ENCODE measurements at regions not wholly inside any gene's neighbourhood (a gene's known extent, or its start where the extent isn't known, plus 50 kb on each side); places are given as distances from the start of the nearest gene placed in this dataset.

DNA sequence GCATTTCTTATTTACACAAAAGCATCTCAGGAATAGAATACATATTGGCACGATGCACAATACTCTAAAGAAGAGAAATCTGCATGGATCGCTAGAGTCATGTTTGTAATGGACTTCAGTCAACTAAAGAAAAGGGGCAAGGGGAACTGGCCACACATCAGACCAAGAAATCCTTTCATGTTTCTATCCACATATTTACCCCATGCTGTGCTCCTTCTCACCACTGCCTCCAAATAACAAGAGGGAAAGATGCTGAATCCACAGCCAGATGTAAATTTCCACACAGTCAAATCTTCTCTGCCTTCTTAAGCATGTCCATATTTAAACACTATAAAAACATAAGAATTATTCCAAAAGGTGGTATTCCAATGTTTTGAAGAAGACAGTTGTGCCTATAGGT, 67.6 kb downstream of the COX18 start:
- Histone ChIP-seq H3K27me3 (ENCODE audit: insufficient read depth, insufficient read length) (no peaks in the 10 kb centered on the region), H3K9ac (ENCODE audit: insufficient read length, low read depth) (no peak overlapping the region), H3K9me3 (ENCODE audit: insufficient read depth, low read length) (no peaks in the 10 kb centered on the region), H3K36me3 (ENCODE audit: insufficient read depth, insufficient read length, low read length) (no peaks in the 10 kb centered on the region), H3K4me1 (ENCODE audit: insufficient read depth, insufficient read length) (no peaks in the 10 kb centered on the region), H3K4me3 (ENCODE audit: insufficient read length, low read depth) (no peak overlapping the region)
- TF ChIP-seq YY1 (IDR thresholded peaks at IDR 0.05; ENCODE audit: insufficient read depth, insufficient read length): no peak
- TF ChIP-seq ZNF274 (IDR thresholded peaks at IDR 0.05; ENCODE audit: low read depth, low read length): no peak
- no peak for TF ChIP-seq SUZ12 (IDR thresholded peaks at IDR 0.05; ENCODE audit: extremely low read depth, insufficient read depth, insufficient read length)
- DNase-seq (ENCODE audit: low read depth, low spot score): no peak

DNA sequence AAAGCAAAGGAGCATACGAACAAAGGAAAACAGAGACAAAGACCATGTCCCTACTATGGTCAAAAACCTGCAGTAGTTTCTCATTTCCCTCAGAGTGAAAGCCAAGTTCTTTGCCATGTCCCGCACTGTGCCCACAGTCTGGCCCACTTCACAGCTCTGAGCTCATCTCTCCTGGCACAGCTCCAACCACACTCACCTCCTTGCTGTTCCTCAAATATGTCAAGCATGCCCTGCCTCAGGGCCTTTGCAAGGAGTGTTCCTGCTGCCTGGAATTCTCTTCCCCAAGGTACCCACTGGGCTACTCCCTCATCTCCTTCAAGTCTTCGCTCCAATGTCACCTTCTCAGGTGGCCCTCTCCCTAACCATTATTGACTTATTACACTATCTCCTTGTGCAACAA, 72.1 kb downstream of the COX18 start:
- H3K36me3 ChIP-seq (ENCODE audit: insufficient read depth, insufficient read length, low read length): no peaks in the 10 kb centered on the region
- no peaks in the 10 kb centered on the region for H3K4me1 ChIP-seq (ENCODE audit: insufficient read depth, insufficient read length)
- no peaks in the 10 kb centered on the region for H3K27me3 ChIP-seq (ENCODE audit: insufficient read depth, insufficient read length)
- H3K9ac ChIP-seq (ENCODE audit: insufficient read length, low read depth): no peak overlapping the region
- no peak overlapping the region for H3K4me3 ChIP-seq (ENCODE audit: insufficient read length, low read depth)
- DNase-seq (ENCODE audit: low read depth, low spot score): no peak
- TF ChIP-seq ZNF274 (IDR thresholded peaks at IDR 0.05; ENCODE audit: low read depth, low read length) (no peak), YY1 (IDR thresholded peaks at IDR 0.05; ENCODE audit: insufficient read depth, insufficient read length) (no peak)
- H3K9me3 ChIP-seq (ENCODE audit: insufficient read depth, low read length): no peaks in the 10 kb centered on the region

DNA sequence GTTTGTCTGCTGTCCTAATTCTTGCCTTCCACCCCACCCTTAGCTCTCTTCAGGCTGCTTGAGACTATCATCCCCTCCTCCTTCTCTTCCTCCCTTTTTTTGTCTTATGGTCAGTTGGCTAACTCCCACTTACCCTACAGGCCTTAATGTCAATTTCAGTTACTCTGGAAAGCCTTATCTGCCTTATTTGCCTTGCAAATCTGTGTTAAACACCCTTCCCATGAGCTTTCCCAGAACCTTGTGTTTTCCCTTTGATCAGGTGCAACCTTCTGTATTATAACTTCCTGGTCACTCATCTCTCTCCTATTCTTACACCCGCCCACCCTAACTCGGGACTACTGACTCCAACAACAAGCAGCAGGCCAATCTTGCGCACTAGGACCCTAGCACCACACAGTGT, 74.8 kb downstream of the COX18 start:
- Histone ChIP-seq H3K36me3 (ENCODE audit: insufficient read depth, insufficient read length, low read length) (no peaks in the 10 kb centered on the region), H3K4me3 (ENCODE audit: insufficient read length, low read depth) (no peak overlapping the region), H3K9ac (ENCODE audit: insufficient read length, low read depth) (no peak overlapping the region), H3K4me1 (ENCODE audit: insufficient read depth, insufficient read length) (no peaks in the 10 kb centered on the region), H3K27me3 (ENCODE audit: insufficient read depth, insufficient read length) (no peaks in the 10 kb centered on the region), H3K9me3 (ENCODE audit: insufficient read depth, low read length) (no peaks in the 10 kb centered on the region)
- DNase-seq (ENCODE audit: low read depth, low spot score): no peak
- TF ChIP-seq SUZ12 (IDR thresholded peaks at IDR 0.05; ENCODE audit: extremely low read depth, insufficient read depth, insufficient read length): no peak
- no peak for TF ChIP-seq ZNF274 (IDR thresholded peaks at IDR 0.05; ENCODE audit: low read depth, low read length)
- no peak for TF ChIP-seq YY1 (IDR thresholded peaks at IDR 0.05; ENCODE audit: insufficient read depth, insufficient read length)

DNA sequence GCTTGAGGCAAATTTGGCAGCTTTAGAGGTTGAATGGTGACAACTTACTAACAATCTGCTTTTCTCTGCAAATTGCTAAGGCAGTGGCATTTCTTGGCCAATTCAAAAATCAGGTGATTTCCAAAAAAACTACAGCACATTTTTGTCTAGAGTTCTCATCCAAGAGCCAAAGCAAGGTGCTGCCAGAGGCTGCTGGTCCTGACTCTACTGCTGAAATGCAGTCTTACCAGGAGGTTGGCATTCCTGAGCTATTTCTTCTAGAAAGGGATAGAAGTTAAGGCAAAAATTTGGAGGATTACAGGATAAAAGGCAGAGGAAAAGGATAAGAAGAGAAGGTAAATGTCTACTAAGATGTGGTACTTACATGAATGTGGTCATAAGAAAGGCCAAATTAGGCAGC, 75.6 kb downstream of the COX18 start:
- H3K27me3 ChIP-seq (ENCODE audit: insufficient read depth, insufficient read length): no peaks in the 10 kb centered on the region
- H3K4me3 ChIP-seq (ENCODE audit: insufficient read length, low read depth): no peak overlapping the region
- H3K4me1 ChIP-seq (ENCODE audit: insufficient read depth, insufficient read length): no peaks in the 10 kb centered on the region
- no peak for DNase-seq (ENCODE audit: low read depth, low spot score)
- no peak for TF ChIP-seq SUZ12 (IDR thresholded peaks at IDR 0.05; ENCODE audit: extremely low read depth, insufficient read depth, insufficient read length)
- no peak for TF ChIP-seq YY1 (IDR thresholded peaks at IDR 0.05; ENCODE audit: insufficient read depth, insufficient read length)
- no peak overlapping the region for H3K9ac ChIP-seq (ENCODE audit: insufficient read length, low read depth)
- H3K36me3 ChIP-seq (ENCODE audit: insufficient read depth, insufficient read length, low read length): no peaks in the 10 kb centered on the region
- no peaks in the 10 kb centered on the region for H3K9me3 ChIP-seq (ENCODE audit: insufficient read depth, low read length)

DNA sequence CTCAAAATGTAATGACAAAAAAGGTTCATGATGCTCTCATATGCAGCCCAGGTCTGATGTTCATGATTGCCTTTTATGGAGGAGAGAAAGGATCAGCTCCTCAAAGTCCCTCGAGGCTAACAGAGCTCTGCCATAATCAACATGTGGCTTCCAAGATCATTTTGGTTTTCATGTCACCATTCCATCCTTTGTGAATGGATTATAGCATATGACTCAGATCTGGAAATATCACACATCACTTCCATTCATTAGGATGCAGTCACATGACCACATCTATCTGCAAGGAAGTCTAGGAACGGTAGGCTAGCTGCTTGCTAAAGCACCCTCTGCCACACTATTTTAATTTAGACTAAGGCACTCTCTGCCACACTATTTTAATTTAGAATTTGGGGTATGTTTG, 77.6 kb downstream of the COX18 start:
- no peak overlapping the region for H3K9ac ChIP-seq (ENCODE audit: insufficient read length, low read depth)
- DNase-seq (ENCODE audit: low read depth, low spot score): no peak
- H3K4me3 ChIP-seq (ENCODE audit: insufficient read length, low read depth): no peak overlapping the region
- no peaks in the 10 kb centered on the region for H3K9me3 ChIP-seq (ENCODE audit: insufficient read depth, low read length)
- H3K4me1 ChIP-seq (ENCODE audit: insufficient read depth, insufficient read length): no peaks in the 10 kb centered on the region
- TF ChIP-seq ZNF274 (IDR thresholded peaks at IDR 0.05; ENCODE audit: low read depth, low read length) (no peak), YY1 (IDR thresholded peaks at IDR 0.05; ENCODE audit: insufficient read depth, insufficient read length) (no peak), SUZ12 (IDR thresholded peaks at IDR 0.05; ENCODE audit: extremely low read depth, insufficient read depth, insufficient read length) (no peak)
- no peaks in the 10 kb centered on the region for H3K27me3 ChIP-seq (ENCODE audit: insufficient read depth, insufficient read length)
- no peaks in the 10 kb centered on the region for H3K36me3 ChIP-seq (ENCODE audit: insufficient read depth, insufficient read length, low read length)

DNA sequence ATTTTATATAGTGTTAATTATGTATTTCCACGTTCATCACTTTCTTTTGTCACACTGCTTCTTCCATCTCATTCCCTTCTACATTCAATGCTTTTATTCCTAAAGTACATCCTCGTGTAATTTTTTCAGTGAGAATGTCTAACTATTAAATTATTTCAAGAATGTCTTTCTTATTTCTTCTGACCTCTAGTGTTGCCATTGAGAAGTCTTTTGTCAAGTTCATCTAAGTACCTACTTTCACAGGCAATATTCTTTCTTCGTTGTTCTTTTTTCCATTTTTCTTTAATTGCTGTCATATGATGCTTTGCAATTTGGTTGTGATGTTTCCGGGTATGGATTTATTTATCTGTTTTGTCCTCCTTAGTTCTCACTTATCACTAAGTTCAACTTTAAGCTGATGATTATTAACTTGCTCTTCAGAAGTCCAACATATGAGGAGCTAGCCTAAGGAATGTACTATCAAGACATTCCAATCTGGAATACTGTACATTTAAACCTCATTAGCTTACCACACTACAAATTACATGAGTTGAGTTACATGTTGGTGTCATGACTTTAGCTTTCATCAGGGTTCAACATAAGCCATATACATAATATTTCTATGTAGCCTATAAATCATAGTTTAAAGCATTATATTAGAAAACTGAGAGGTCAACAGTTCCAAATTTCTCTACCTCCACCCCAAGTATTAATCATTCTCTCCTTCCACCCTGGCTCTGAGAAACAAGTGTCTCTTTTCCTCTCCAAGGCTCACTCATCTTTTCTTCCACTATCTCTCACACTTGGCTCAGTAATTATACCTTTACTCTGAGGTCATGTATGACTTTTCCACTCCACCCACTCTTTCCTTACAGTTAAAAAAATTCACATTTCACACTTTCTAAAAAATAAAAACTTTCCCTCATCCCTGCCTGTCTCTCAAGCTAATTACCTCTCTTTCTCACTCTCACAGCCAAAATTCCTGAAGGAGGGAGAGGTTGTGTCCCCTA, 81.5 kb downstream of the COX18 start:
- TF ChIP-seq YY1 (IDR thresholded peaks at IDR 0.05; ENCODE audit: insufficient read depth, insufficient read length) (no peak), ZNF274 (IDR thresholded peaks at IDR 0.05; ENCODE audit: low read depth, low read length) (no peak), SUZ12 (IDR thresholded peaks at IDR 0.05; ENCODE audit: extremely low read depth, insufficient read depth, insufficient read length) (no peak)
- DNase-seq (ENCODE audit: low read depth, low spot score): no peak
- no peak overlapping the region for H3K4me3 ChIP-seq (ENCODE audit: insufficient read length, low read depth)

DNA sequence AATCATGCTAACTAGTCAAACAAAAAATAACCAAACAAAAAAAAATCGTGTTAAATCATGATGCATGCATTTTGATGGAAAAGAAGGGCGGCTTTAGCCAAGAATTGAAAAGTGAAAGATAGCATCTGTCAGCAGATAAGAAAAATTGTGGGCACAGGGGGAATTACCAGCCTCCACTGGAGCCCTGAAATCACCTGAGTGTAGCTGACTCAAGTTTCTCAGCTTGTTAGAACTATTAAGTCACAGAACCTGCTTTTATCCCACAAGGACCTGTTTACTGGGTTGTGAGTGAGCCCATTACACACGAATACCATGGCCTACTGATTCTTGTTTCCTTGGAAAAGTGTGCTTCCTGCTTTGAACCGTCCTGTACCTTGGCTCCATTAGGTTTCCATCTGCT, 85.2 kb downstream of the COX18 start:
- Histone ChIP-seq H3K4me1 (ENCODE audit: insufficient read depth, insufficient read length) (no peaks in the 10 kb centered on the region), H3K9me3 (ENCODE audit: insufficient read depth, low read length) (no peaks in the 10 kb centered on the region), H3K4me3 (ENCODE audit: insufficient read length, low read depth) (no peak overlapping the region), H3K36me3 (ENCODE audit: insufficient read depth, insufficient read length, low read length) (no peaks in the 10 kb centered on the region), H3K9ac (ENCODE audit: insufficient read length, low read depth) (no peak overlapping the region), H3K27me3 (ENCODE audit: insufficient read depth, insufficient read length) (no peaks in the 10 kb centered on the region)
- DNase-seq (ENCODE audit: low read depth, low spot score): no peak
- TF ChIP-seq YY1 (IDR thresholded peaks at IDR 0.05; ENCODE audit: insufficient read depth, insufficient read length): no peak
- no peak for TF ChIP-seq ZNF274 (IDR thresholded peaks at IDR 0.05; ENCODE audit: low read depth, low read length)
- no peak for TF ChIP-seq SUZ12 (IDR thresholded peaks at IDR 0.05; ENCODE audit: extremely low read depth, insufficient read depth, insufficient read length)

More for the DNA sequence above, 81.5 kb downstream of the COX18 start:
- Histone ChIP-seq H3K9me3 (ENCODE audit: insufficient read depth, low read length) (no peaks in the 10 kb centered on the region), H3K9ac (ENCODE audit: insufficient read length, low read depth) (no peak overlapping the region), H3K27me3 (ENCODE audit: insufficient read depth, insufficient read length) (no peaks in the 10 kb centered on the region), H3K4me1 (ENCODE audit: insufficient read depth, insufficient read length) (no peaks in the 10 kb centered on the region), H3K36me3 (ENCODE audit: insufficient read depth, insufficient read length, low read length) (no peaks in the 10 kb centered on the region)
